Hindlimb muscle (tissue), 1 donor: ENCODE measurements at regions not wholly inside any gene's neighbourhood (a gene's known extent, or its start where the extent isn't known, plus 50 kb on each side); places are given as distances from the start of the nearest gene placed in this dataset.
"Not testable (repeated sequence)": the region's sequence is repeated elsewhere in the genome, so short reads cannot be mapped to it uniquely, and the experiment has no call there.

Experiments used
- DNase-seq: peaks from one replicate; pipeline ENCODE4 v3.0.0-alpha.2; 2013

GRCh38 chr19:28614634-28615545 lies 598.1 kb downstream of the UQCRFS1 start:
- DNase-seq: no peak

GRCh38 chr19:28612275-28612769 lies 600.6 kb downstream of the UQCRFS1 start:
- no peak for DNase-seq

- DNase-seq: not testable (repeated sequence)
These were observed 601.6 kb downstream of the UQCRFS1 start for GRCh38 chr19:28611227-28611914.

- DNase-seq: no peak
These were observed 602.2 kb downstream of the UQCRFS1 start for GRCh38 chr19:28610731-28611130.

GRCh38 chr19:28609944-28610343 lies 603.0 kb downstream of the UQCRFS1 start:
- no peak for DNase-seq

GRCh38 chr19:28609091-28609755 lies 603.7 kb downstream of the UQCRFS1 start:
- DNase-seq: no peak

- no peak for DNase-seq
These were observed 604.7 kb downstream of the UQCRFS1 start for GRCh38 chr19:28608292-28608691.

- DNase-seq: no peak
These were observed 605.8 kb downstream of the UQCRFS1 start for GRCh38 chr19:28607066-28607583.

GRCh38 chr19:28606269-28607032 lies 606.5 kb downstream of the UQCRFS1 start:
- DNase-seq: no peak

- DNase-seq: no peak
These were observed 607.3 kb downstream of the UQCRFS1 start for GRCh38 chr19:28605501-28606268.

- DNase-seq: no peak
These were observed 609.5 kb downstream of the UQCRFS1 start for GRCh38 chr19:28603453-28603852.

GRCh38 chr19:28602675-28603298 lies 610.2 kb downstream of the UQCRFS1 start:
- no peak for DNase-seq

- no peak for DNase-seq
These were observed 611.1 kb downstream of the UQCRFS1 start for GRCh38 chr19:28601723-28602440.

GRCh38 chr19:28598861-28599260 lies 614.1 kb downstream of the UQCRFS1 start:
- DNase-seq: no peak

GRCh38 chr19:28596561-28597071 lies 616.3 kb downstream of the UQCRFS1 start:
- no peak for DNase-seq

- no peak for DNase-seq
These were observed 617.0 kb downstream of the UQCRFS1 start for GRCh38 chr19:28595722-28596480.

- no peak for DNase-seq
These were observed 618.2 kb downstream of the UQCRFS1 start for GRCh38 chr19:28594737-28595136.

GRCh38 chr19:28589991-28590411 lies 623.0 kb downstream of the UQCRFS1 start:
- DNase-seq: not testable (repeated sequence)

GRCh38 chr19:28586474-28586873 lies 626.5 kb downstream of the UQCRFS1 start:
- no peak for DNase-seq
